Neural cell (in vitro differentiated cells): ENCODE measurements at regions not wholly inside any gene's neighbourhood (a gene's known extent, or its start where the extent isn't known, plus 50 kb on each side); places are given as distances from the start of the nearest gene placed in this dataset.

Source experiments
- EP300 ChIP-seq: fragments of 450-650 bp; conservative IDR thresholded peaks from 2 replicates; pipeline ENCODE4 v1.6.1; 2014; ENCODE audit warnings: antibody characterized with exemption, mild to moderate bottlenecking, moderate library complexity; ENCODE audit not compliant: poor library complexity, severe bottlenecking
- EZH2 ChIP-seq: fragments of 200-600, 300-800 bp; shearing (Covaris generic), sonication (generic); IDR thresholded peaks from 2 replicates; pipeline ENCODE4 v1.6.1; 2014; ENCODE audit warnings: antibody characterized with exemption, low read length, borderline replicate concordance, mild to moderate bottlenecking; ENCODE audit not compliant: insufficient read depth, poor library complexity, severe bottlenecking
- MXI1 ChIP-seq: fragments of 450-650 bp; conservative IDR thresholded peaks from 2 replicates; pipeline ENCODE4 v1.6.1; 2014; ENCODE audit warnings: antibody characterized with exemption, mild to moderate bottlenecking; ENCODE audit not compliant: poor library complexity, severe bottlenecking
- POLR2AphosphoS5 ChIP-seq: IDR thresholded peaks from 2 replicates; pipeline ENCODE4 v1.6.1; 2012
- RAD21 ChIP-seq: fragments of 450-650 bp; conservative IDR thresholded peaks from 2 replicates; pipeline ENCODE4 v1.6.1; 2014; ENCODE audit warnings: antibody characterized with exemption, mild to moderate bottlenecking, moderate library complexity
- SMC3 ChIP-seq: fragments of 450-650 bp; conservative IDR thresholded peaks from 2 replicates; pipeline ENCODE4 v1.6.1; 2014; ENCODE audit warnings: antibody characterized with exemption, mild to moderate bottlenecking, moderate library complexity; ENCODE audit not compliant: poor library complexity
- TAF1 ChIP-seq: IDR thresholded peaks from 2 replicates; pipeline ENCODE4 v1.6.1; 2012; ENCODE audit warnings: low read depth
- TF ChIP-seq, protein P1 (sequence below): fragments of 450-650 bp; IDR thresholded peaks from 2 replicates; pipeline ENCODE4 v1.5.1; 2014; ENCODE audit warnings: antibody characterized with exemption, mild to moderate bottlenecking, moderate library complexity; ENCODE audit not compliant: poor library complexity, severe bottlenecking
- TF ChIP-seq, protein P2 (sequence below): IDR thresholded peaks from 2 replicates; pipeline ENCODE4 v1.6.1; 2012; ENCODE audit warnings: borderline replicate concordance

DNA sequence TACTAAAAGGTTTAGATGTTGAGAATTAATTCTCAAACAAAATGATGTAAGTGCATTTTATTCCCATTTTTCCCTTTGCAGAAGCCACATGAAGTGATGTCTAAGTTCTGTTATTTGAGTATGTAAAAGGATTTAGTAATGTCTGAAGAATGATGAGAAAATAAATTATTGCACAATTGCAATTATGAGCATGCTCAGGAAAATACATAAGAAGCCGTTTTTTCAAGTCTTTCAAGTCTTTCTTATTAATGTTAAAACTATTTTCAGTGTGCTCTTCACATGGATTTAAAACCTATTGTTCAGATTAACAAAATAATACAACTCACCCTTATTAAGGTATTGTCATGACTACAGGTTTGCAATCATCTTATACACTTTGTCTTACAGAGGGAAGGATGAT is 331.4 kb upstream of the NETO1 start:
- TF ChIP-seq, protein P1, sequence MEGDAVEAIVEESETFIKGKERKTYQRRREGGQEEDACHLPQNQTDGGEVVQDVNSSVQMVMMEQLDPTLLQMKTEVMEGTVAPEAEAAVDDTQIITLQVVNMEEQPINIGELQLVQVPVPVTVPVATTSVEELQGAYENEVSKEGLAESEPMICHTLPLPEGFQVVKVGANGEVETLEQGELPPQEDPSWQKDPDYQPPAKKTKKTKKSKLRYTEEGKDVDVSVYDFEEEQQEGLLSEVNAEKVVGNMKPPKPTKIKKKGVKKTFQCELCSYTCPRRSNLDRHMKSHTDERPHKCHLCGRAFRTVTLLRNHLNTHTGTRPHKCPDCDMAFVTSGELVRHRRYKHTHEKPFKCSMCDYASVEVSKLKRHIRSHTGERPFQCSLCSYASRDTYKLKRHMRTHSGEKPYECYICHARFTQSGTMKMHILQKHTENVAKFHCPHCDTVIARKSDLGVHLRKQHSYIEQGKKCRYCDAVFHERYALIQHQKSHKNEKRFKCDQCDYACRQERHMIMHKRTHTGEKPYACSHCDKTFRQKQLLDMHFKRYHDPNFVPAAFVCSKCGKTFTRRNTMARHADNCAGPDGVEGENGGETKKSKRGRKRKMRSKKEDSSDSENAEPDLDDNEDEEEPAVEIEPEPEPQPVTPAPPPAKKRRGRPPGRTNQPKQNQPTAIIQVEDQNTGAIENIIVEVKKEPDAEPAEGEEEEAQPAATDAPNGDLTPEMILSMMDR = no peak
- TF ChIP-seq EZH2 (no peak), RAD21 (no peak), MXI1 (no peak), TAF1 (no peak), POLR2AphosphoS5 (no peak), EP300 (no peak), SMC3 (no peak)
- TF ChIP-seq, protein P2, sequence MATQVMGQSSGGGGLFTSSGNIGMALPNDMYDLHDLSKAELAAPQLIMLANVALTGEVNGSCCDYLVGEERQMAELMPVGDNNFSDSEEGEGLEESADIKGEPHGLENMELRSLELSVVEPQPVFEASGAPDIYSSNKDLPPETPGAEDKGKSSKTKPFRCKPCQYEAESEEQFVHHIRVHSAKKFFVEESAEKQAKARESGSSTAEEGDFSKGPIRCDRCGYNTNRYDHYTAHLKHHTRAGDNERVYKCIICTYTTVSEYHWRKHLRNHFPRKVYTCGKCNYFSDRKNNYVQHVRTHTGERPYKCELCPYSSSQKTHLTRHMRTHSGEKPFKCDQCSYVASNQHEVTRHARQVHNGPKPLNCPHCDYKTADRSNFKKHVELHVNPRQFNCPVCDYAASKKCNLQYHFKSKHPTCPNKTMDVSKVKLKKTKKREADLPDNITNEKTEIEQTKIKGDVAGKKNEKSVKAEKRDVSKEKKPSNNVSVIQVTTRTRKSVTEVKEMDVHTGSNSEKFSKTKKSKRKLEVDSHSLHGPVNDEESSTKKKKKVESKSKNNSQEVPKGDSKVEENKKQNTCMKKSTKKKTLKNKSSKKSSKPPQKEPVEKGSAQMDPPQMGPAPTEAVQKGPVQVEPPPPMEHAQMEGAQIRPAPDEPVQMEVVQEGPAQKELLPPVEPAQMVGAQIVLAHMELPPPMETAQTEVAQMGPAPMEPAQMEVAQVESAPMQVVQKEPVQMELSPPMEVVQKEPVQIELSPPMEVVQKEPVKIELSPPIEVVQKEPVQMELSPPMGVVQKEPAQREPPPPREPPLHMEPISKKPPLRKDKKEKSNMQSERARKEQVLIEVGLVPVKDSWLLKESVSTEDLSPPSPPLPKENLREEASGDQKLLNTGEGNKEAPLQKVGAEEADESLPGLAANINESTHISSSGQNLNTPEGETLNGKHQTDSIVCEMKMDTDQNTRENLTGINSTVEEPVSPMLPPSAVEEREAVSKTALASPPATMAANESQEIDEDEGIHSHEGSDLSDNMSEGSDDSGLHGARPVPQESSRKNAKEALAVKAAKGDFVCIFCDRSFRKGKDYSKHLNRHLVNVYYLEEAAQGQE = no peak
